Endothelial cell (in vitro differentiated cells): ENCODE measurements at regions not wholly inside any gene's neighbourhood (a gene's known extent, or its start where the extent isn't known, plus 50 kb on each side); places are given as distances from the start of the nearest gene placed in this dataset.

Experiments used
- DNase-seq: peaks from one replicate; pipeline ENCODE4 v3.0.0; 2021; ENCODE audit warnings: low spot score
- H3K27ac Mint-ChIP-seq: one replicate; pipeline ENCODE4 v1.8.0; 2021; ENCODE audit warnings: mixed read lengths, inconsistent platforms; ENCODE audit not compliant: unreplicated experiment
- H3K27me3 Mint-ChIP-seq: one replicate; pipeline ENCODE4 v1.8.0; 2021; ENCODE audit warnings: mild to moderate bottlenecking, moderate library complexity, mixed read lengths, inconsistent platforms; ENCODE audit not compliant: unreplicated experiment
- H3K36me3 Mint-ChIP-seq: one replicate; pipeline ENCODE4 v1.8.0; 2021; ENCODE audit warnings: mild to moderate bottlenecking, low read depth, mixed read lengths, inconsistent platforms; ENCODE audit not compliant: unreplicated experiment
- H3K4me1 Mint-ChIP-seq: one replicate; pipeline ENCODE4 v1.8.0; 2021; ENCODE audit warnings: mild to moderate bottlenecking, mixed read lengths, inconsistent platforms; ENCODE audit not compliant: unreplicated experiment
- H3K4me3 Mint-ChIP-seq: one replicate; pipeline ENCODE4 v1.8.0; 2021; ENCODE audit warnings: mild to moderate bottlenecking, mixed read lengths, inconsistent platforms; ENCODE audit not compliant: unreplicated experiment
- H3K9me3 Mint-ChIP-seq: one replicate; pipeline ENCODE4 v1.8.0; 2021; ENCODE audit warnings: mixed read lengths, inconsistent platforms; ENCODE audit not compliant: unreplicated experiment
- CTCF ChIP-seq: fragments of 200-600 bp; sonication (generic); IDR thresholded peaks from one replicate; pipeline ENCODE4 v1.5.0; 2021; ENCODE audit warnings: antibody characterized with exemption; ENCODE audit not compliant: unreplicated experiment

- no peak for TF ChIP-seq CTCF
- H3K9me3 Mint-ChIP-seq = no peaks in the 10 kb centered on the region
- H3K4me3 Mint-ChIP-seq = no peak overlapping the region
- no peak for DNase-seq
- H3K27me3 Mint-ChIP-seq = no peaks in the 10 kb centered on the region
- no peaks in the 10 kb centered on the region for H3K4me1 Mint-ChIP-seq
- H3K27ac Mint-ChIP-seq = no peak overlapping the region
- no peaks in the 10 kb centered on the region for H3K36me3 Mint-ChIP-seq
Measured at GRCh38 chr4:96036781-96037180, 196.9 kb downstream of the PDHA2 start.

- Mint-ChIP-seq H3K4me1 (no peaks in the 10 kb centered on the region), H3K9me3 (no peaks in the 10 kb centered on the region), H3K36me3 (no peaks in the 10 kb centered on the region), H3K27me3 (no peaks in the 10 kb centered on the region), H3K27ac (no peak overlapping the region), H3K4me3 (no peak overlapping the region)
- DNase-seq = no peak
- TF ChIP-seq CTCF = no peak
Measured at GRCh38 chr4:96037705-96038104, 197.8 kb downstream of the PDHA2 start.

GRCh38 chr4:96039217-96039616 lies 199.3 kb downstream of the PDHA2 start:
- no peaks in the 10 kb centered on the region for H3K36me3 Mint-ChIP-seq
- no peaks in the 10 kb centered on the region for H3K27me3 Mint-ChIP-seq
- H3K9me3 Mint-ChIP-seq = no peaks in the 10 kb centered on the region
- no peak overlapping the region for H3K27ac Mint-ChIP-seq
- TF ChIP-seq CTCF = no peak
- no peak for DNase-seq
- no peak overlapping the region for H3K4me3 Mint-ChIP-seq
- no peaks in the 10 kb centered on the region for H3K4me1 Mint-ChIP-seq

GRCh38 chr4:96039803-96040436 lies 200.0 kb downstream of the PDHA2 start:
- no peak for DNase-seq
- Mint-ChIP-seq H3K27me3 (no peaks in the 10 kb centered on the region), H3K4me3 (no peak overlapping the region), H3K27ac (no peak overlapping the region), H3K9me3 (no peaks in the 10 kb centered on the region), H3K4me1 (no peaks in the 10 kb centered on the region), H3K36me3 (no peaks in the 10 kb centered on the region)
- TF ChIP-seq CTCF = no peak

- no peaks in the 10 kb centered on the region for H3K4me1 Mint-ChIP-seq
- H3K36me3 Mint-ChIP-seq = no peaks in the 10 kb centered on the region
- H3K4me3 Mint-ChIP-seq = no peak overlapping the region
- no peak overlapping the region for H3K27ac Mint-ChIP-seq
- no peaks in the 10 kb centered on the region for H3K27me3 Mint-ChIP-seq
- no peaks in the 10 kb centered on the region for H3K9me3 Mint-ChIP-seq
- no peak for TF ChIP-seq CTCF
- DNase-seq = no peak
Measured at GRCh38 chr4:96044971-96045370, 205.1 kb downstream of the PDHA2 start.
